ENCODE measurements at regions not wholly inside any gene's neighbourhood (a gene's known extent, or its start where the extent isn't known, plus 50 kb on each side); places are given as distances from the start of the nearest gene placed in this dataset.

DNA sequence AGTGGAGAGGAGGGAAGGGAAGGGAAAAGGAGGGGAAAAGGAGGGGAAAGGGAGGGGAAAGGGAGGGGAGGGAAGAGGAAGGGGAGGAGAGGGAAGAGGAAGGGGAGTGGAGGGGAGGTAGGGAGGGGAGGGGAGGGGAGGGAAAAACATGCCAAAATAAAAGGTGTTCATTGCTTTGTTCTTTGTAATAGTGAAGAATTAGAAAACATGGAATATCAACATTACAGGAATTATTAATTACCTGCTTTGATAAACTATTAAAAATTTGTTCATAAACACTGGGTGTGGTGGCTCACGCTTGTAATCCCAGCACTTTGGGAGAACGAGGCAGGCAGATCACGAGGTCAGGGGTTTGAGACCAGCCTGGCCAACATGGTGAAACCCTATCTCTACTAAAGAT is 579.2 kb downstream of the MED13L start:
- Histone ChIP-seq H3K4me3 (no peak overlapping the region), H3K36me3 (no peaks in the 10 kb centered on the region), H3K27me3 (peaks cover 16% of the 10 kb centered on the region), H3K27ac (no peak overlapping the region), H3K4me1 (no peaks in the 10 kb centered on the region), H3K9me3 (no peaks in the 10 kb centered on the region)
- no peak for DNase-seq
- 71 to 72% methylated on average over 3 of the region's 3 CpGs for WGBS, 2 donors (ENCODE audit: low coverage in 1 of 2)
- TF ChIP-seq, protein P1, sequence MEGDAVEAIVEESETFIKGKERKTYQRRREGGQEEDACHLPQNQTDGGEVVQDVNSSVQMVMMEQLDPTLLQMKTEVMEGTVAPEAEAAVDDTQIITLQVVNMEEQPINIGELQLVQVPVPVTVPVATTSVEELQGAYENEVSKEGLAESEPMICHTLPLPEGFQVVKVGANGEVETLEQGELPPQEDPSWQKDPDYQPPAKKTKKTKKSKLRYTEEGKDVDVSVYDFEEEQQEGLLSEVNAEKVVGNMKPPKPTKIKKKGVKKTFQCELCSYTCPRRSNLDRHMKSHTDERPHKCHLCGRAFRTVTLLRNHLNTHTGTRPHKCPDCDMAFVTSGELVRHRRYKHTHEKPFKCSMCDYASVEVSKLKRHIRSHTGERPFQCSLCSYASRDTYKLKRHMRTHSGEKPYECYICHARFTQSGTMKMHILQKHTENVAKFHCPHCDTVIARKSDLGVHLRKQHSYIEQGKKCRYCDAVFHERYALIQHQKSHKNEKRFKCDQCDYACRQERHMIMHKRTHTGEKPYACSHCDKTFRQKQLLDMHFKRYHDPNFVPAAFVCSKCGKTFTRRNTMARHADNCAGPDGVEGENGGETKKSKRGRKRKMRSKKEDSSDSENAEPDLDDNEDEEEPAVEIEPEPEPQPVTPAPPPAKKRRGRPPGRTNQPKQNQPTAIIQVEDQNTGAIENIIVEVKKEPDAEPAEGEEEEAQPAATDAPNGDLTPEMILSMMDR (IDR thresholded peaks at IDR 0.05), result no peak
- TF ChIP-seq POLR2AphosphoS5 (IDR thresholded peaks at IDR 0.05) (no peak), POLR2A (IDR thresholded peaks at IDR 0.05) (no peak), EP300 (IDR thresholded peaks at IDR 0.05; ENCODE audit: low read depth) (no peak)
- intact Hi-C loops (cut with DNase I; ENCODE audit: low total_unique reads) (no loop called here), in situ Hi-C loops (cut with MboI; ENCODE audit: low pct_ligation_motif_present in 1 of 4, low pct_unique_long_range_greater_than_20kb in 1 of 4, low sequenced_read_pairs in 3 of 4) (no loop called here)

DNA sequence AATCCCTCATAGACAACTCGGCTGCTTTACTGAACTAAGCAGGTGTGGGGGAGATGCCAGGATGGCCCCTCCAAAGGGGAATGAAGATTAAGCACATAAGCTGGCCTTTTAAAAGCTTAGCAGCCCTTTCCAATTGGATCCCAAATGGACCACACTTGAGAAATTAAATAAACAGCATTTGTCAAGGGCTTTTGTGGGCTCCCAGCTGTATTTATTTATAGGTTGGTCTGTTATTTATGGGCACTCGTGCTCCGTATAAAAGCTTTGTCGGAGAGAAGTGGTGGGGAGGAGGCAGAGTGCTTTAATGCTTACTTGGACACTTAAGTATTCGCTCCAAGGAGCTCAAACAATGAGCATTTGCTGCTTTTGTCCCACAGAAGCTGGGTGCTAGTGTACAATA is 580.2 kb downstream of the MED13L start:
- WGBS, 2 donors (ENCODE audit: low coverage in 1 of 2), result 50 to 60% methylated on average over 3 to 5 of the region's 5 CpGs
- Histone ChIP-seq H3K4me1 (no peaks in the 10 kb centered on the region), H3K27ac (no peak overlapping the region), H3K4me3 (no peak overlapping the region), H3K36me3 (no peaks in the 10 kb centered on the region), H3K27me3 (peaks cover 14% of the 10 kb centered on the region), H3K9me3 (no peaks in the 10 kb centered on the region)
- intact Hi-C loops (cut with DNase I; ENCODE audit: low total_unique reads), result no loop called here
- no peak for TF ChIP-seq POLR2AphosphoS5 (IDR thresholded peaks at IDR 0.05)
- TF ChIP-seq, protein P1 (IDR thresholded peaks at IDR 0.05), result no peak
- TF ChIP-seq EP300 (IDR thresholded peaks at IDR 0.05; ENCODE audit: low read depth), result no peak
- no peak for TF ChIP-seq POLR2A (IDR thresholded peaks at IDR 0.05)
- in situ Hi-C loops (cut with MboI; ENCODE audit: low pct_ligation_motif_present in 1 of 4, low pct_unique_long_range_greater_than_20kb in 1 of 4, low sequenced_read_pairs in 3 of 4), result no loop called here
- no peak for DNase-seq

DNA sequence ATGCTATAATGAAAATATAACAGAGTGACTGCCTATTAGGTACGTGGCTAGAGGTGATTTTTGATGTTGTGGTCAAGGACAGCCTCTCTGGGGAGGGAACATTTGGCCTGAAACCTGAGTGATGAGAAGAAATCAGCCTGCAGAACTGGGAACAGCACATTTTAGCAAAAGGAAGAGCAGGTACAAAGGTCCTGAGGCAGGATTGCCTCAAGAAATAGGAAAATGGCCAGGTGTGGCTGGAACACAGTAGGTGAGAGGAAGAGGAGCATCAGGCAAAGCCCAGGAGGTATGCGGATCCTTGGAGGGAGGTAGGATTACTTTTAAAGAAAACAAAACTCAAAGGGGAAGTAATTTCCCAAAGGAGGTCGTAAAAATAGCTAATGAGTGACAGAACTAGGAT is 582.9 kb downstream of the MED13L start:
- 62 to 86% methylated on average over 1 to 3 of the region's 3 CpGs for WGBS, 2 donors (ENCODE audit: low coverage in 1 of 2)
- H3K4me1 ChIP-seq, result no peaks in the 10 kb centered on the region
- H3K27me3 ChIP-seq, result peaks cover 7% of the 10 kb centered on the region
- H3K36me3 ChIP-seq, result no peaks in the 10 kb centered on the region
- in situ Hi-C loops (cut with MboI; ENCODE audit: low pct_ligation_motif_present in 1 of 4, low pct_unique_long_range_greater_than_20kb in 1 of 4, low sequenced_read_pairs in 3 of 4), result no loop called here
- TF ChIP-seq EP300 (IDR thresholded peaks at IDR 0.05; ENCODE audit: low read depth) (no peak), POLR2A (IDR thresholded peaks at IDR 0.05) (no peak), POLR2AphosphoS5 (IDR thresholded peaks at IDR 0.05) (no peak)
- TF ChIP-seq, protein P1 (IDR thresholded peaks at IDR 0.05), result no peak
- no peak overlapping the region for H3K4me3 ChIP-seq
- intact Hi-C loops (cut with DNase I; ENCODE audit: low total_unique reads), result no loop called here
- no peaks in the 10 kb centered on the region for H3K9me3 ChIP-seq
- DNase-seq, result no peak
- no peak overlapping the region for H3K27ac ChIP-seq

DNA sequence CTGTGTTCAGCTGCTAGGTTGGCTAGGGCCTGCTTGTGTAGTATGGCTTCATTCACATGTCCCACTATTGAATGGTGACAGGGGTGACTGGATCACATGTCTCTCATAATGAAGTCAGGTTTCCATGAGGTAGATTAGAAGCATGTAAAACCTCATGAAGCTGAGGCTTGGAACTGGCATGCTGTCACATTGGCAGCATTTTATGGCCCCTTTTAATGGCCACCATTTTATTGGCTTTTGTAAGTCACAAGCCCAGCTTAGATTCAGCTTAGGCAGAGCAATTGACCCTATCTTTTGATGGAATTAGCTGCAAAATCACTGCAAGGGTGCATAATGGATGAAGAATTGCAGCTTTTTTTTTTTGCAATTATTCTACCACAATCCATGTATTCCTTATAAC is 583.5 kb downstream of the MED13L start:
- DNase-seq, result no peak
- TF ChIP-seq EP300 (IDR thresholded peaks at IDR 0.05; ENCODE audit: low read depth), result no peak
- Histone ChIP-seq H3K27me3 (peaks cover 6% of the 10 kb centered on the region), H3K36me3 (no peaks in the 10 kb centered on the region), H3K4me3 (no peak overlapping the region), H3K27ac (no peak overlapping the region), H3K4me1 (no peaks in the 10 kb centered on the region), H3K9me3 (no peaks in the 10 kb centered on the region)
- intact Hi-C loops (cut with DNase I; ENCODE audit: low total_unique reads) (no loop called here), in situ Hi-C loops (cut with MboI; ENCODE audit: low pct_ligation_motif_present in 1 of 4, low pct_unique_long_range_greater_than_20kb in 1 of 4, low sequenced_read_pairs in 3 of 4) (no loop called here)

DNA sequence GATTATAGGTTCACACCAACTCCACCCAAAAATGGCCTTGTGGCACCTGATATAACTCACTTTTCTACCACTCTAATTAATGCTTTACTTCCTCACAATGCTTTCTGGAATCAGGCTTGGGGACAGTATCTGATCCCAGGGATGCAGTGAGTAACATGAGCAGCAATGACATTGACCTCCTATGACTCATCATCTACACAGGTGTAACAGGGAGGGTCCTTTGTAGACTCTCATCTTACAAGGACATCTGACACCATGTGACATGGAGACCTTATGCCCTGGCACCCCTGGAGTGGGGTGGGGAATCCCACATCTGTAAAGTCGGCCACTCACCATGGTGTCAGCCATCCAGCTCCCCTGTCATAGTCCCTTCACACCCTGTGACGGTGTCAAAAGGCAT is 586.4 kb downstream of the MED13L start:
- in situ Hi-C loops (cut with MboI; ENCODE audit: low pct_ligation_motif_present in 1 of 4, low pct_unique_long_range_greater_than_20kb in 1 of 4, low sequenced_read_pairs in 3 of 4), result no loop called here
- intact Hi-C loops (cut with DNase I; ENCODE audit: low total_unique reads), result no loop called here
- H3K36me3 ChIP-seq, result no peaks in the 10 kb centered on the region
- H3K27ac ChIP-seq, result no peak overlapping the region
- no peak for TF ChIP-seq EP300 (IDR thresholded peaks at IDR 0.05; ENCODE audit: low read depth)
- TF ChIP-seq POLR2AphosphoS5 (IDR thresholded peaks at IDR 0.05), result no peak
- TF ChIP-seq POLR2A (IDR thresholded peaks at IDR 0.05), result no peak
- TF ChIP-seq, protein P1 (IDR thresholded peaks at IDR 0.05), result no peak
- no peak overlapping the region for H3K4me3 ChIP-seq
- H3K9me3 ChIP-seq, result no peaks in the 10 kb centered on the region
- WGBS, 2 donors (ENCODE audit: low coverage in 1 of 2), result 78% methylated on average over 2 of the region's 2 CpGs; no CpG with 5 or more reads in 1 of the 2 donors
- no peaks in the 10 kb centered on the region for H3K4me1 ChIP-seq
- H3K27me3 ChIP-seq, result no peaks in the 10 kb centered on the region
- no peak for DNase-seq
